B cell (primary cell): ENCODE measurements at regions not wholly inside any gene's neighbourhood (a gene's known extent, or its start where the extent isn't known, plus 50 kb on each side); places are given as distances from the start of the nearest gene placed in this dataset.

Experiments used
- ATAC-seq: fragments of 200-7000 bp; cut with Tn5 transposase; one replicate; pipeline ENCODE4 v1.10.0; 2021; ENCODE audit warnings: low read depth, mild to moderate bottlenecking, moderate number of reproducible peaks, moderate library complexity
- CTCF ChIA-PET: fragments of 350-600 bp; sonication (Branson Sonifier 250); formaldehyde crosslinking; loops from one replicate; lab custom pipeline; 2021; ENCODE audit warnings: antibody characterized with exemption, inconsistent platforms; lab: Charles Lee
- POLR2A ChIA-PET: fragments of 350-600 bp; sonication (Branson Sonifier 250); formaldehyde crosslinking; loops from one replicate; lab custom pipeline; 2021; ENCODE audit warnings: antibody characterized with exemption; lab: Charles Lee
- DNase-seq: peaks from one replicate; pipeline ENCODE4 v3.0.0; 2013
- H2AFZ ChIP-seq: 2 replicates; pipeline ENCODE4 v1.6.1; 2012; ENCODE audit warnings: mild to moderate bottlenecking, low read depth, low read length; ENCODE audit not compliant: insufficient read depth, poor library complexity, severe bottlenecking
- H3K27ac ChIP-seq, 2 donors: 1 replicate in 1 of 2; 2 replicates in 1 of 2; pipeline ENCODE4 v1.5.1; 2012 to 2013; ENCODE audit warnings: low read length in 2 of 2, mild to moderate bottlenecking in 2 of 2, moderate library complexity in 1 of 2
- H3K27me3 ChIP-seq, 4 experiments: fragments of 200-600 bp in 1 of 4; sonication (generic) in 1 of 4; replicated peaks in 1 of 4; 1 replicate in 2 of 4; 2 replicates in 2 of 4; pipeline versions ENCODE4 v1.6.1 to v1.7.0; 2013 to 2016; ENCODE audit warnings: low read length in 3 of 4, mild to moderate bottlenecking in 2 of 4, mixed read lengths in 1 of 4, moderate library complexity in 1 of 4; ENCODE audit not compliant: insufficient read depth in 4 of 4, control insufficient read depth in 3 of 4; ENCODE audit errors: control extremely low read depth in 1 of 4
- H3K36me3 ChIP-seq, 2 experiments: replicated peaks in 1 of 2; 1 replicate in 1 of 2; 2 replicates in 1 of 2; pipeline versions ENCODE4 v1.6.1 to v1.7.1; 2013; ENCODE audit warnings: low read length in 1 of 2; ENCODE audit not compliant: insufficient read depth in 2 of 2, control insufficient read depth in 1 of 2; ENCODE audit errors: control extremely low read depth in 1 of 2, extremely low read depth in 1 of 2
- H3K4me1 ChIP-seq, 2 donors: fragments of 200-600 bp in 1 of 2; sonication (generic) in 1 of 2; 1 replicate in 1 of 2; 2 replicates in 1 of 2; pipeline versions ENCODE4 v1.5.1 to v1.6.1; 2013 to 2017; ENCODE audit warnings: low read length in 2 of 2; ENCODE audit not compliant: control insufficient read depth in 2 of 2, insufficient read depth in 2 of 2
- H3K4me2 ChIP-seq: replicated peaks from 2 replicates; pipeline ENCODE3; 2012; ENCODE audit warnings: mild to moderate bottlenecking, low read depth, low read length; ENCODE audit not compliant: poor library complexity, severe bottlenecking
- H3K4me3 ChIP-seq, 5 experiments: fragments of 200-600 bp in 1 of 5; sonication (generic) in 1 of 5; 1 replicate in 3 of 5; 2 replicates in 2 of 5; pipeline versions ENCODE4 v1.5.1 to v1.7.0; 2011 to 2016; ENCODE audit warnings: low read length in 4 of 5, mild to moderate bottlenecking in 4 of 5, low read depth in 2 of 5, control low read depth in 1 of 5, moderate library complexity in 1 of 5; ENCODE audit not compliant: insufficient read depth in 1 of 5; ENCODE audit errors: control extremely low read depth in 1 of 5, extremely low read depth in 1 of 5
- H3K79me2 ChIP-seq: fragments of 200-600 bp; sonication (generic); one replicate; pipeline ENCODE4 v1.6.0; 2016; ENCODE audit warnings: low read length; ENCODE audit not compliant: control insufficient read depth, insufficient read depth
- H3K9ac ChIP-seq: fragments of 200-600 bp; sonication (generic); 2 replicates; pipeline ENCODE4 v1.6.1; 2017; ENCODE audit warnings: mild to moderate bottlenecking, low read length, moderate library complexity
- H3K9me3 ChIP-seq, 3 donors: one replicate each; pipeline versions ENCODE4 v1.6.1 to v1.7.1; 2013; ENCODE audit warnings: low read length in 2 of 3; ENCODE audit not compliant: control insufficient read depth in 2 of 3, insufficient read depth in 1 of 3; ENCODE audit errors: control extremely low read depth in 1 of 3
- H4K20me1 ChIP-seq: 2 replicates; pipeline ENCODE4 v1.6.0; 2012; ENCODE audit warnings: mild to moderate bottlenecking, low read length; ENCODE audit not compliant: insufficient read depth, control insufficient read depth, poor library complexity, severe bottlenecking
- H3K27ac Mint-ChIP-seq: one replicate; pipeline ENCODE4 v1.8.0; 2021; ENCODE audit warnings: mixed read lengths
- H3K27me3 Mint-ChIP-seq: one replicate; pipeline ENCODE4 v1.8.0; 2021; ENCODE audit warnings: mixed read lengths
- H3K4me1 Mint-ChIP-seq: one replicate; pipeline ENCODE4 v1.8.0; 2021; ENCODE audit warnings: mixed read lengths
- H3K4me3 Mint-ChIP-seq: one replicate; pipeline ENCODE4 v1.8.0; 2021; ENCODE audit warnings: mixed read lengths
- H3K9me3 Mint-ChIP-seq: one replicate; pipeline ENCODE4 v1.8.0; 2022; ENCODE audit warnings: mixed read lengths; ENCODE audit not compliant: insufficient read depth
- CTCF ChIP-seq: fragments of 200-600 bp; IDR thresholded peaks from one replicate; pipeline ENCODE4 v1.8.0; 2022; ENCODE audit warnings: antibody characterized with exemption, mild to moderate bottlenecking
- EZH2 ChIP-seq: IDR thresholded peaks from 2 replicates; pipeline ENCODE4 v1.6.1; 2012; ENCODE audit warnings: borderline replicate concordance, low read depth, mild to moderate bottlenecking, moderate library complexity, low read length; ENCODE audit not compliant: insufficient read depth, poor library complexity, severe bottlenecking
- WGBS: methylation state at CpG from one replicate; pipeline ENCODE4 v1.1.5; 2013; ENCODE audit warnings: missing lambda C conversion rate; ENCODE audit not compliant: insufficient coverage; 5-methylcytosine and 5-hydroxymethylcytosine counted together
- intact Hi-C: fragments of 100-400 bp; cut with micrococcal nuclease; formaldehyde crosslinking; loops from one replicate; pipeline ENCODE4 v1.10.0; 2022

DNA sequence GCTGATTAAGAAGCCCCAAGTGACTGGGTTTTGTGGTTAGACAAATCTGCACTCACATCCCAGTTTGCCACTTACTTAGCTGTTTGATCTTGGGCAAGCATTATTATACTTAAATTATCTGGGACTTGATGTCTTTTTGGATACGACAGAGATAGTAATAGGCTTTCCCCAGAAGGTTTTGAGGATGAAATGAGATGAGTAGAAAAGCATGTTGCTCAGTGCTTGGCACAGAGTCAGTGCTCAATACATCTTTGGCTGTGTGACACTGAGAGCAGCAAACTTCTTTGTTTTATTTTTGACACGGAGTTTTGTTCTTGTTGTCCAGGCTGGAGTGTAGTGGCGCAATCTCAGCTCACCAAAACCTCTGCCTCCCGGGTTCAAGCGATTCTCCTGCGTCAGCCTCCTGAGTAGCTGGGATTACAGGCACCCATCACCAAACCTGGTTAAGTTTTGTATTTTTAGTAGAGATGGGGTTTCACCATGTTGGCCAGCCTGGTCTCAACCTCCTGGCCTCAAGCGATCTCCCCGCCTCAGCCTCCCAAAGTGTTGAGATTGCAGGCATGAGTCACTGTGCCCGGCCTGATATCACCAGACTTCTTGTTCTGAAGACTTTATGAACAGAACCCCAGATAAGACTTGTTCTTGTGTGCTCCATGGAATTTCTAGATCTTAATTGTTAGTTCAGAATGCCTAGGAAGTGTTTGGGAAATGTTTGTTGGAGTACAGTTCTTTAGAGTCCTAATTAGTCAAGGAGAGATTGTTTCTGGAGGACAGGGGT lies 521.2 kb downstream of the SLC4A3 start:
- Histone ChIP-seq H3K4me2 (no peak overlapping the region), H4K20me1 (no peaks in the 10 kb centered on the region), H3K4me1 (no peaks in the 10 kb centered on the region), H3K9me3 (no peaks in the 10 kb centered on the region), H3K4me3 (no peak overlapping the region), H2AFZ (no peak overlapping the region), H3K79me2 (no peaks in the 10 kb centered on the region), H3K36me3 (no peaks in the 10 kb centered on the region), H3K27me3 (no peaks in the 10 kb centered on the region), H3K9ac (no peak overlapping the region), H3K27ac (no peak overlapping the region)
- WGBS, result 79% methylated on average over 6 of the region's 9 CpGs
- Mint-ChIP-seq H3K9me3 (no peaks in the 10 kb centered on the region), H3K4me1 (no peaks in the 10 kb centered on the region), H3K27me3 (no peaks in the 10 kb centered on the region), H3K27ac (no peak overlapping the region), H3K4me3 (no peak overlapping the region)
- CTCF ChIA-PET, result no interaction called here
- ATAC-seq (no peak), DNase-seq (no peak)
- intact Hi-C loops, result no loop called here
- TF ChIP-seq CTCF, result no peak
- TF ChIP-seq EZH2, result no peak
- POLR2A ChIA-PET, result no interaction called here

DNA sequence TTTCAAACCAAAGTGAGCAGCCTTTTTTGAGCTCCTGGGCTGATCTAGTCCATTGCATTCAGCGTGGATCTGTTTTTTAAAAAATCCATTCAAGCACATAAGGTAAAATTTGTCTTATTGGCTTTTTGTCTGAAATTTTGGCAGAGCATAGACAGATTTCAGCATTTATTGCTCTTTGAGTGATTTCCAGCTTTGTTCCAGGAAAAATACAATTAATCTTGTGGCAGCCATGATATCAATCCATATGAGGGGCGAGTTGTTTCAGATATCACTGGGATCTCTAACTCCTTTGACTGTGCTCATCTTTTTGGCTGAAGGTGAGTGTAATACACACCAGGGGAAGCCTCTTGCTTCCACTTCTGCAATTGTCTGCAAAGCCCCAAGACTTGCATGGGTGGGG lies 523.9 kb downstream of the SLC4A3 start:
- Histone ChIP-seq H3K79me2 (no peaks in the 10 kb centered on the region), H3K4me2 (no peak overlapping the region), H3K9me3 (no peaks in the 10 kb centered on the region), H3K27ac (no peak overlapping the region), H3K4me1 (no peaks in the 10 kb centered on the region), H3K9ac (no peak overlapping the region), H3K27me3 (no peaks in the 10 kb centered on the region), H3K4me3 (no peak overlapping the region), H4K20me1 (no peaks in the 10 kb centered on the region), H3K36me3 (no peaks in the 10 kb centered on the region), H2AFZ (no peak overlapping the region)
- ChIA-PET POLR2A (no interaction called here), CTCF (no interaction called here)
- no peak overlapping the region for H3K4me3 Mint-ChIP-seq
- no peak for ATAC-seq
- DNase-seq, result no peak
- H3K9me3 Mint-ChIP-seq, result no peaks in the 10 kb centered on the region
- intact Hi-C loops, result no loop called here
- no peaks in the 10 kb centered on the region for H3K27me3 Mint-ChIP-seq
- no peak for TF ChIP-seq EZH2
- no peaks in the 10 kb centered on the region for H3K4me1 Mint-ChIP-seq
- H3K27ac Mint-ChIP-seq, result no peak overlapping the region
- no CpG with 5 or more reads among the region's 2 CpGs for WGBS
